SK-N-SH (cell line): ENCODE measurements at regions not wholly inside any gene's neighbourhood (a gene's known extent, or its start where the extent isn't known, plus 50 kb on each side); places are given as distances from the start of the nearest gene placed in this dataset.

Experiments
- CTCF ChIA-PET: fragments of 300-600, 350-600 bp; formaldehyde crosslinking; extraction: SDS; loops from one replicate; lab custom pipeline; 2021; lab: Yijun Ruan, JAX
- POLR2A ChIA-PET: fragments of 350-600 bp; sonication (Branson Sonifier 250); formaldehyde crosslinking; extraction: SDS; loops from one replicate; lab custom pipeline; 2020; ENCODE audit warnings: antibody characterized with exemption, inconsistent platforms; lab: Yijun Ruan, JAX
- DNase-seq: peaks from one replicate; pipeline ENCODE4 v3.0.0; 2012
- H2AFZ ChIP-seq: fragments of 200-600 bp; sonication (generic); 2 replicates; pipeline ENCODE4 v1.8.1; 2016; ENCODE audit warnings: antibody characterized with exemption, mild to moderate bottlenecking, low read depth
- H3F3A ChIP-seq: fragments of 200-600 bp; sonication (generic); replicated peaks from 2 replicates; pipeline ENCODE3; 2016; ENCODE audit warnings: antibody characterized with exemption, mild to moderate bottlenecking; ENCODE audit not compliant: insufficient read depth
- H3K27ac ChIP-seq, 2 experiments: fragments of 200-500 bp in 1 of 2; fragments of 200-600 bp in 1 of 2; sonication (Bioruptor generic) in 1 of 2; sonication (generic), shearing (Covaris generic) in 1 of 2; 2 replicates each; pipeline versions ENCODE4 v1.5.1 to v1.6.1; 2014 to 2016; ENCODE audit warnings: low read depth in 2 of 2, inconsistent platforms in 1 of 2, low read length in 1 of 2, mild to moderate bottlenecking in 1 of 2, mixed read lengths in 1 of 2
- H3K27me3 ChIP-seq: fragments of 200-600 bp; sonication (generic), shearing (Covaris generic); 2 replicates; pipeline ENCODE4 v1.6.1; 2016; ENCODE audit warnings: mixed run types; ENCODE audit not compliant: insufficient read depth
- H3K36me3 ChIP-seq, 2 experiments: fragments of 200-500 bp in 1 of 2; fragments of 200-600 bp in 1 of 2; sonication (Bioruptor generic) in 1 of 2; sonication (generic) in 1 of 2; replicated peaks in 1 of 2; 2 replicates each; pipeline versions ENCODE3 to v1.5.1; 2014 to 2016; ENCODE audit warnings: low read length in 1 of 2, mild to moderate bottlenecking in 1 of 2; ENCODE audit not compliant: insufficient read depth in 2 of 2, control insufficient read depth in 1 of 2
- H3K4me1 ChIP-seq, 2 experiments: fragments of 200-500 bp in 1 of 2; fragments of 200-600 bp in 1 of 2; sonication (Bioruptor generic) in 1 of 2; sonication (generic), shearing (Covaris generic) in 1 of 2; 2 replicates each; pipeline versions ENCODE4 v1.5.1 to v1.6.1; 2014 to 2016; ENCODE audit warnings: low read depth in 1 of 2, low read length in 1 of 2, mixed run types in 1 of 2; ENCODE audit not compliant: insufficient read depth in 2 of 2, control insufficient read depth in 1 of 2
- H3K4me2 ChIP-seq: fragments of 200-600 bp; sonication (generic), shearing (Covaris generic); 2 replicates; pipeline ENCODE4 v1.6.1; 2017; ENCODE audit warnings: mixed run types
- H3K4me3 ChIP-seq, 2 experiments: fragments of 200-500 bp in 1 of 2; fragments of 200-600 bp in 1 of 2; sonication (Bioruptor generic) in 1 of 2; sonication (generic), shearing (Covaris generic) in 1 of 2; 2 replicates each; pipeline versions ENCODE4 v1.5.1 to v1.8.1; 2014 to 2016; ENCODE audit warnings: low read depth in 2 of 2, inconsistent platforms in 1 of 2, low read length in 1 of 2, mild to moderate bottlenecking in 1 of 2, mixed read lengths in 1 of 2, moderate library complexity in 1 of 2
- H3K79me2 ChIP-seq: fragments of 200-600 bp; sonication (generic); 2 replicates; pipeline ENCODE4 v1.8.1; 2017; ENCODE audit warnings: mild to moderate bottlenecking; ENCODE audit not compliant: insufficient read depth
- H3K9ac ChIP-seq: fragments of 200-600 bp; sonication (generic); 2 replicates; pipeline ENCODE4 v1.6.1; 2017; ENCODE audit warnings: mixed run types
- H3K9me2 ChIP-seq: fragments of 200-600 bp; sonication (generic); 2 replicates; pipeline ENCODE4 v1.6.1; 2017; ENCODE audit warnings: mixed run types
- H3K9me3 ChIP-seq: fragments of 200-600 bp; sonication (generic); 2 replicates; pipeline ENCODE4 v1.6.1; 2017; ENCODE audit warnings: mixed run types, mild to moderate bottlenecking, moderate library complexity
- H4K20me1 ChIP-seq: fragments of 200-600 bp; sonication (generic); 2 replicates; pipeline ENCODE4 v1.6.1; 2017; ENCODE audit warnings: mild to moderate bottlenecking, mixed run types; ENCODE audit not compliant: insufficient read depth
- CHD2 ChIP-seq: fragments of 150-350 bp; IDR thresholded peaks from 2 replicates; pipeline ENCODE4 v1.6.1; 2018; ENCODE audit warnings: low read length; ENCODE audit not compliant: partially characterized antibody
- FOSL2 ChIP-seq: IDR thresholded peaks from 2 replicates; pipeline ENCODE4 v1.4.0; 2012; ENCODE audit warnings: low read depth, mild to moderate bottlenecking, moderate library complexity, borderline replicate concordance
- FOXJ3 ChIP-seq: sonication (generic); formaldehyde crosslinking; IDR thresholded peaks from 2 replicates; pipeline ENCODE4 v1.5.1; 2020; ENCODE audit warnings: mild to moderate bottlenecking, missing genetic modification reagents
- FOXM1 ChIP-seq: IDR thresholded peaks from 2 replicates; pipeline ENCODE4 v1.4.0; 2012; ENCODE audit warnings: low read depth, mild to moderate bottlenecking
- GABPA ChIP-seq: IDR thresholded peaks from 2 replicates; pipeline ENCODE4 v1.4.0; 2012; ENCODE audit warnings: low read depth, mild to moderate bottlenecking
- MXI1 ChIP-seq: IDR thresholded peaks from 2 replicates; pipeline ENCODE4 v1.6.1; 2012; ENCODE audit warnings: mild to moderate bottlenecking, low read depth, low read length, improper control_type of control experiment
- NRF1 ChIP-seq: IDR thresholded peaks from 2 replicates; pipeline ENCODE4 v1.6.1; 2012; ENCODE audit warnings: low read depth, mild to moderate bottlenecking, low read length
- PBX3 ChIP-seq: IDR thresholded peaks from 2 replicates; pipeline ENCODE4; 2012
- POLR2AphosphoS5 ChIP-seq: IDR thresholded peaks from 2 replicates; pipeline ENCODE4 v1.6.1; 2012; ENCODE audit warnings: low read depth, low read length
- REST ChIP-seq: IDR thresholded peaks from 2 replicates; pipeline ENCODE4 v1.6.1; 2012; ENCODE audit warnings: mild to moderate bottlenecking, low read depth, low read length, moderate library complexity
- RXRA ChIP-seq: IDR thresholded peaks from 2 replicates; pipeline ENCODE4 v1.4.0; 2012; ENCODE audit warnings: low read depth, mild to moderate bottlenecking, borderline replicate concordance
- TCF12 ChIP-seq: IDR thresholded peaks from 2 replicates; pipeline ENCODE4 v1.4.0; 2012
- ZBTB33 ChIP-seq: IDR thresholded peaks from 2 replicates; pipeline ENCODE4 v1.4.0; 2012; ENCODE audit warnings: low read depth, borderline replicate concordance
- WGBS: methylation state at CpG from one replicate; pipeline ENCODE4 v1.1.6; 2017; ENCODE audit warnings: low lambda C conversion rate; 5-methylcytosine and 5-hydroxymethylcytosine counted together

- TF ChIP-seq REST, result no peak
Observed at GRCh38 chr15:98586066-98586465, 62.3 kb upstream of the IGF1R start (continued).

GRCh38 chr15:98592136-98592535 is 56.2 kb upstream of the IGF1R start:
- TF ChIP-seq CHD2, result no peak
- TF ChIP-seq TCF12, result no peak
- no peak for TF ChIP-seq ZBTB33
- TF ChIP-seq NRF1, result no peak
- TF ChIP-seq MXI1, result no peak
- no peak overlapping the region for H3K9ac ChIP-seq
- no peaks in the 10 kb centered on the region for H3K9me2 ChIP-seq
- POLR2A ChIA-PET, result no interaction called here
- WGBS, result 38% methylated on average over 3 of the region's 12 CpGs
- no peaks in the 10 kb centered on the region for H3K79me2 ChIP-seq
- H4K20me1 ChIP-seq, result no peaks in the 10 kb centered on the region
- peaks cover 13% of the 10 kb centered on the region; the same call in 1 of the 2 replicates for H3K27me3 ChIP-seq
- CTCF ChIA-PET, result no interaction called here
- H3K27ac ChIP-seq, result no peak overlapping the region
- DNase-seq, result no peak
- no peak overlapping the region for H3K4me2 ChIP-seq
- H3K4me1 ChIP-seq, result no peaks in the 10 kb centered on the region
- H3K4me3 ChIP-seq, result no peak overlapping the region
- H3F3A ChIP-seq, result no peaks in the 10 kb centered on the region
- H3K9me3 ChIP-seq, result no peaks in the 10 kb centered on the region
- no peak overlapping the region for H2AFZ ChIP-seq
- H3K36me3 ChIP-seq, result no peaks in the 10 kb centered on the region

- 16% methylated on average over 4 of the region's 4 CpGs for WGBS
- H3K4me1 ChIP-seq, result no peaks in the 10 kb centered on the region; a peak in 1 of 4 replicates
Observed at GRCh38 chr15:98596131-98596530, 52.2 kb upstream of the IGF1R start.

More at GRCh38 chr15:98596131-98596530, 52.2 kb upstream of the IGF1R start:
- Histone ChIP-seq H2AFZ (no peak overlapping the region), H4K20me1 (no peaks in the 10 kb centered on the region), H3K9ac (no peak overlapping the region), H3K9me2 (no peaks in the 10 kb centered on the region), H3K9me3 (no peaks in the 10 kb centered on the region), H3K36me3 (no peaks in the 10 kb centered on the region), H3K27me3 (peaks cover 22% of the 10 kb centered on the region; the same call in 1 of the 2 replicates), H3K27ac (no peak overlapping the region), H3K4me2 (no peak overlapping the region), H3K4me3 (no peak overlapping the region), H3K79me2 (no peaks in the 10 kb centered on the region), H3F3A (no peaks in the 10 kb centered on the region)
- ChIA-PET POLR2A (no interaction called here), CTCF (interaction anchor here (2.9 kb wide), 1 partner anchor 77 kb away, joined by 8 read pairs; no protein-coding TSS in a partner anchor)
- DNase-seq, result no peak
- TF ChIP-seq FOXM1 (no peak), RXRA (no peak), FOXJ3 (CRISPR knock-in tag) (no peak), POLR2AphosphoS5 (no peak), GABPA (no peak), FOSL2 (no peak), PBX3 (no peak)
